ENCODE measurements at regions not wholly inside any gene's neighbourhood (a gene's known extent, or its start where the extent isn't known, plus 50 kb on each side); places are given as distances from the start of the nearest gene placed in this dataset.

DNA sequence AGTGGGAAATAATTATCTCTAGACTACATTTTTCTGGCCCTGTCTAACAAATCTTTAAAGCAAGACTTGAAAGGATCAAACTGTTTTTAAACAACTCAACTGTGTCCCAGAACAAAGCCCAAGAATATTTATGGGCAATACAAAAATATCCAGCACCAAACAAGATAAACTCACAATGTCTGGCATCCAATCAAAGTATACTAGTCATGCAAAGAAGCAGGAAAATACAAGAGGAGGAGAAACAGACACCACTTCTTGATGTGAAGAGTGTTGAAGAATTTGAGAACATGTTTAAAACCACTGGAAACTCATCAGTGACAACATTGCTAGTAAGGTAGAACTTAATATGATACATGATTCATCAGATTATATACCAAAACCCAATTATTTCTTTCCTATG, 66.1 kb upstream of the CDC42EP3 start:
- Histone ChIP-seq H3K4me1 (no peaks in the 10 kb centered on the region), H3K4me3 (no peak overlapping the region), H3K27me3 (no peaks in the 10 kb centered on the region), H3K9me3 (no peaks in the 10 kb centered on the region), H3K27ac (peak overlapping the region in 3 of 4 donors; percentile 29 to 62 (median 38)), H3K36me3 (no peaks in the 10 kb centered on the region)
- in situ Hi-C loops (cut with MboI; ENCODE audit: low pct_ligation_motif_present in 1 of 4, low pct_unique_long_range_greater_than_20kb in 1 of 4, low sequenced_read_pairs in 3 of 4) (no loop called here), intact Hi-C loops (cut with DNase I; ENCODE audit: low total_unique reads) (no loop called here)
- DNase-seq, result no peak
- TF ChIP-seq EP300 (IDR thresholded peaks at IDR 0.05; ENCODE audit: low read depth) (no peak), POLR2AphosphoS5 (IDR thresholded peaks at IDR 0.05) (no peak)
- TF ChIP-seq, protein P1, sequence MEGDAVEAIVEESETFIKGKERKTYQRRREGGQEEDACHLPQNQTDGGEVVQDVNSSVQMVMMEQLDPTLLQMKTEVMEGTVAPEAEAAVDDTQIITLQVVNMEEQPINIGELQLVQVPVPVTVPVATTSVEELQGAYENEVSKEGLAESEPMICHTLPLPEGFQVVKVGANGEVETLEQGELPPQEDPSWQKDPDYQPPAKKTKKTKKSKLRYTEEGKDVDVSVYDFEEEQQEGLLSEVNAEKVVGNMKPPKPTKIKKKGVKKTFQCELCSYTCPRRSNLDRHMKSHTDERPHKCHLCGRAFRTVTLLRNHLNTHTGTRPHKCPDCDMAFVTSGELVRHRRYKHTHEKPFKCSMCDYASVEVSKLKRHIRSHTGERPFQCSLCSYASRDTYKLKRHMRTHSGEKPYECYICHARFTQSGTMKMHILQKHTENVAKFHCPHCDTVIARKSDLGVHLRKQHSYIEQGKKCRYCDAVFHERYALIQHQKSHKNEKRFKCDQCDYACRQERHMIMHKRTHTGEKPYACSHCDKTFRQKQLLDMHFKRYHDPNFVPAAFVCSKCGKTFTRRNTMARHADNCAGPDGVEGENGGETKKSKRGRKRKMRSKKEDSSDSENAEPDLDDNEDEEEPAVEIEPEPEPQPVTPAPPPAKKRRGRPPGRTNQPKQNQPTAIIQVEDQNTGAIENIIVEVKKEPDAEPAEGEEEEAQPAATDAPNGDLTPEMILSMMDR (IDR thresholded peaks at IDR 0.05), result no peak

DNA sequence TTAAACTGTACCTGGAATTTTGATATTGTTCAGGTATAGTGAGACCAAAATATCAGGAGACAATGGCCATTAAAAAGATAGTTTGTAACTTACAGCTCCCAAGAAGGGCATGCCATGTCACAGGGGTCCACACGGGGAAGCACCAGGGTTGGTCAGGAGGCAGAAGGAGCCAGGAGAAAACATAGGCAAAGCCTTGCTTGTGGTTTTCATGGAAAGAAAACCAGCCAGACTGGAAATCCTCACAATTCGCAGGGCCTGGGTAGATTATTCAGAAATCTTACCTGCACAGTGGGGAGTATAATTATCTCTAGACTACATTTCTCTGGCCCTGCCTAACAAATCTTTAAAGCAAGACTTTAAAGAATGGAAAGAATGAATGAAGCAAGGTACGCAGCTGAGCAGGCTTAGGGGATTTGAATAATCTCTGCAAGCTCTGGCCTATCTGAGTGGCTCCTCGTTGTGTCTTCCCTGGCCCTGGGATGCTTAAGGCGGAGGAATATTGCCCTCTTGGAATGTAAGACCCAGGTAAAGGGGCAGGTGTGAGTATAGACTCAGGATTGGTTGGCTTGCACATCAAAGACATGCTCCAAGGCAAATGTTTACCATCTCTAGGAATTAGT, 66.9 kb upstream of the CDC42EP3 start:
- H3K27me3 ChIP-seq, result no peaks in the 10 kb centered on the region
- H3K4me1 ChIP-seq, result no peaks in the 10 kb centered on the region
- DNase-seq, result no peak
- WGBS, 2 donors (ENCODE audit: low coverage in 1 of 2), result 85% methylated on average over 5 of the region's 5 CpGs; no CpG with 5 or more reads in 1 of the 2 donors
- H3K4me3 ChIP-seq, result no peak overlapping the region
- H3K36me3 ChIP-seq, result no peaks in the 10 kb centered on the region
- peak overlapping the region in 1 of 4 donors; percentile 62 for H3K27ac ChIP-seq
- intact Hi-C loops (cut with DNase I; ENCODE audit: low total_unique reads) (no loop called here), in situ Hi-C loops (cut with MboI; ENCODE audit: low pct_ligation_motif_present in 1 of 4, low pct_unique_long_range_greater_than_20kb in 1 of 4, low sequenced_read_pairs in 3 of 4) (no loop called here)
- H3K9me3 ChIP-seq, result no peaks in the 10 kb centered on the region
- TF ChIP-seq EP300 (IDR thresholded peaks at IDR 0.05; ENCODE audit: low read depth), result no peak
- no peak for TF ChIP-seq POLR2AphosphoS5 (IDR thresholded peaks at IDR 0.05)
- TF ChIP-seq, protein P1 (IDR thresholded peaks at IDR 0.05), result no peak
- TF ChIP-seq POLR2A (IDR thresholded peaks at IDR 0.05), result no peak

DNA sequence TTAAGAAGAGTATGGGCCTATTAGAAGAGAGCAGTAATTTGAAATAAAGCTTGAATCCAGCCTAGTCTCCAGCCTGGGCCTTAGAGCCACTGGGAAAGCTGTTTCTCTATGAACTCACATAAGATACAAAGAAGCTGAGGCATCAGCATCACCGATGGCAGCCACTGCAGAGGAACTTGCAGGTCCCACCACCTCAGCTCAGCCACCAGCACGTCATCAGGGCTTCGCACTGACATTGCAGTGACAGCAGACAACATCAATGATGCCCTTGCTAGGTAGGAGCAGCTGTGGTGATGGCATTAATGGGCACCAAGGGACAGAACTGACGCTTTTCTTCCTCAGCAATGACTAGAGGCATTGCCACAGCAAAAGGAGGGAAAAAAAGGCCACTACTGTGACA, 67.7 kb upstream of the CDC42EP3 start:
- intact Hi-C loops (cut with DNase I; ENCODE audit: low total_unique reads) (no loop called here), in situ Hi-C loops (cut with MboI; ENCODE audit: low pct_ligation_motif_present in 1 of 4, low pct_unique_long_range_greater_than_20kb in 1 of 4, low sequenced_read_pairs in 3 of 4) (no loop called here)
- WGBS, 2 donors (ENCODE audit: low coverage in 1 of 2), result 94% methylated on average over 4 of the region's 4 CpGs; no CpG with 5 or more reads in 1 of the 2 donors
- no peaks in the 10 kb centered on the region for H3K9me3 ChIP-seq
- no peaks in the 10 kb centered on the region for H3K27me3 ChIP-seq
- TF ChIP-seq, protein P1 (IDR thresholded peaks at IDR 0.05), result no peak
- TF ChIP-seq POLR2A (IDR thresholded peaks at IDR 0.05) (no peak), EP300 (IDR thresholded peaks at IDR 0.05; ENCODE audit: low read depth) (no peak), POLR2AphosphoS5 (IDR thresholded peaks at IDR 0.05) (no peak)
- H3K36me3 ChIP-seq, result no peaks in the 10 kb centered on the region
- H3K4me1 ChIP-seq, result no peaks in the 10 kb centered on the region
- DNase-seq, result no peak
- H3K27ac ChIP-seq, result no peak overlapping the region
- no peak overlapping the region for H3K4me3 ChIP-seq

DNA sequence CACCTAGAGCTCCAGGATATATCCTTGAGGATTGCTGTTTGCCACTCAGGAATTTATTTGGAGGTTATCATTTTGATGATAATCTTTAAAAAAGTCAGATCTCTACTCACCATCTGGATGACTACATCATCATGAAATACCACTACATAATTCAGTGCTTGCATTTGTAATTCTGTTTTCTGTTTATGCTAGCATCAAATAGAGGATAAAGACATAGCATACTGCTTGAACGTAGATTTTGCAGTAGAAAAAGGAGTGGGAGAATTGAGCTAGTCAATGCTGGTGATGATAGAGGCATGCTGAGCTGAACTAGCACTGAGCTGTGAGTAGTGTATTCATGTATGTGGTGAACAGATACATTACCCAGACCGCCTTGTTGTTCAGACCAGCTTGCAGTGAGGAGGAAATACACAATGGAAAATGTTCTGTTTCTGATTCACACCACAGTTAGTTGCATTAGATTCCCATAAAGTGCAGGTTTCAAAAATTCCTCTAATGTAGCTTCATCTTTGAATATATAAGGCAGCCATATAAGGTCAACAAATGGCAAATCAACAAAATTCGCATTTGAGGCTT, 68.8 kb upstream of the CDC42EP3 start:
- Histone ChIP-seq H3K4me3 (no peak overlapping the region), H3K9me3 (no peaks in the 10 kb centered on the region), H3K4me1 (no peaks in the 10 kb centered on the region), H3K27ac (no peak overlapping the region), H3K27me3 (no peaks in the 10 kb centered on the region), H3K36me3 (no peaks in the 10 kb centered on the region)
- 83 to 87% methylated on average over 3 of the region's 3 CpGs for WGBS, 2 donors (ENCODE audit: low coverage in 1 of 2)
- TF ChIP-seq EP300 (IDR thresholded peaks at IDR 0.05; ENCODE audit: low read depth) (no peak), POLR2AphosphoS5 (IDR thresholded peaks at IDR 0.05) (no peak)
- TF ChIP-seq, protein P1 (IDR thresholded peaks at IDR 0.05), result no peak
- no peak for DNase-seq
- intact Hi-C loops (cut with DNase I; ENCODE audit: low total_unique reads) (no loop called here), in situ Hi-C loops (cut with MboI; ENCODE audit: low pct_ligation_motif_present in 1 of 4, low pct_unique_long_range_greater_than_20kb in 1 of 4, low sequenced_read_pairs in 3 of 4) (no loop called here)

Measured in transverse colon (tissue), 4 donors.